ENCODE measurements at regions not wholly inside any gene's neighbourhood (a gene's known extent, or its start where the extent isn't known, plus 50 kb on each side); places are given as distances from the start of the nearest gene placed in this dataset.

DNA sequence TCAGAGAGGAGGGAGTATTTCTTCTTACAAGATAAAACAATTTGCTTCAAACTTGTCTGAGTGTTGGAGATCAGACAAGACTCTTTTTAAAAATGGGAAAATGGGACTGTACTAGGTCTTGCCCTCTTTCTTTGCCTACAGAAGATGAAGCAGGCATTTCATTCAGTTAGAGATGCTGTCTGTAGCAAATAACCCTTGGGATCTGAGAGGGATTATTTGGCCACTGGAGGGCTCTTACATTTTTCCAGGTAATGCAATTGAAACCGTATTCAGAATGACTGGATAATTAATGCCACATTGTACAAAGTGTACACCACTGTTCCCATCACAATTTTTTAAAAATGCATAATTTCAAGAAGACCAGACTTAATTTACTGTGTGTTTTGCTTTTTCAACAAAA is 258.5 kb upstream of the KIRREL3 start:
- TF ChIP-seq, protein P1, sequence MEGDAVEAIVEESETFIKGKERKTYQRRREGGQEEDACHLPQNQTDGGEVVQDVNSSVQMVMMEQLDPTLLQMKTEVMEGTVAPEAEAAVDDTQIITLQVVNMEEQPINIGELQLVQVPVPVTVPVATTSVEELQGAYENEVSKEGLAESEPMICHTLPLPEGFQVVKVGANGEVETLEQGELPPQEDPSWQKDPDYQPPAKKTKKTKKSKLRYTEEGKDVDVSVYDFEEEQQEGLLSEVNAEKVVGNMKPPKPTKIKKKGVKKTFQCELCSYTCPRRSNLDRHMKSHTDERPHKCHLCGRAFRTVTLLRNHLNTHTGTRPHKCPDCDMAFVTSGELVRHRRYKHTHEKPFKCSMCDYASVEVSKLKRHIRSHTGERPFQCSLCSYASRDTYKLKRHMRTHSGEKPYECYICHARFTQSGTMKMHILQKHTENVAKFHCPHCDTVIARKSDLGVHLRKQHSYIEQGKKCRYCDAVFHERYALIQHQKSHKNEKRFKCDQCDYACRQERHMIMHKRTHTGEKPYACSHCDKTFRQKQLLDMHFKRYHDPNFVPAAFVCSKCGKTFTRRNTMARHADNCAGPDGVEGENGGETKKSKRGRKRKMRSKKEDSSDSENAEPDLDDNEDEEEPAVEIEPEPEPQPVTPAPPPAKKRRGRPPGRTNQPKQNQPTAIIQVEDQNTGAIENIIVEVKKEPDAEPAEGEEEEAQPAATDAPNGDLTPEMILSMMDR (IDR thresholded peaks at IDR 0.05): no peak
- H3K36me3 ChIP-seq: no peaks in the 10 kb centered on the region
- H3K4me3 ChIP-seq: no peak overlapping the region

DNA sequence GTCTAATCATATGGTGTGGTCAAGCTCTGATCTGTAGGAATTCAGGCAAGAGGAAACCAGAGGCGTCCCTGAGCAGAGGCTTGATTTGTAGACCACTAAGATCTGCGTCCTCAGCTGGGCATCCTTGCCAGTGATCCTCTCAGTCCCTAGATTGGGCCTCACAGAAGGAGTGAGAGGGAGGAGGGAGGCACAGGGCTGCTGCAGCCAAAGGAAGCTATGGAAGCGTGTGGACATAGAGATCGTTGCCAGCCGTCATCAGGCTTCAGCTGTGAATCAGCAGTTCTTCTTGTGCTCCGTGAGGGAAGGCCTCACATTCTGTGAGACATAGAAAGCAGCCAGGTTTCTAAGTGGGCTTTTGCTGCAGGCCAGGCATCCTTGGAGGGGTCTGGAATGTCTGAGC is 254.6 kb upstream of the KIRREL3 start:
- Histone ChIP-seq H3K27me3 (no peaks in the 10 kb centered on the region), H3K36me3 (no peaks in the 10 kb centered on the region), H3K4me3 (no peak overlapping the region), H3K9me3 (no peaks in the 10 kb centered on the region), H3K4me1 (no peaks in the 10 kb centered on the region), H3K27ac (no peak overlapping the region)
- intact Hi-C loops (cut with DNase I; ENCODE audit: low total_unique reads): no loop called here
- no peak for DNase-seq
- TF ChIP-seq, protein P1 (IDR thresholded peaks at IDR 0.05): no peak

More for the DNA sequence above, 258.5 kb upstream of the KIRREL3 start:
- no peak for DNase-seq
- Histone ChIP-seq H3K27me3 (no peaks in the 10 kb centered on the region), H3K9me3 (no peaks in the 10 kb centered on the region), H3K4me1 (no peaks in the 10 kb centered on the region), H3K27ac (no peak overlapping the region)
- intact Hi-C loops (cut with DNase I; ENCODE audit: low total_unique reads): no loop called here

- intact Hi-C loops (cut with DNase I; ENCODE audit: low total_unique reads): no loop called here
- Histone ChIP-seq H3K36me3 (no peaks in the 10 kb centered on the region), H3K9me3 (no peaks in the 10 kb centered on the region), H3K4me1 (no peaks in the 10 kb centered on the region), H3K27me3 (no peaks in the 10 kb centered on the region), H3K27ac (no peak overlapping the region), H3K4me3 (no peak overlapping the region)
- TF ChIP-seq, protein P1 (IDR thresholded peaks at IDR 0.05): no peak
- DNase-seq: no peak
Measured at GRCh38 chr11:127252321-127252720, 251.8 kb upstream of the KIRREL3 start.

- H3K9me3 ChIP-seq: no peaks in the 10 kb centered on the region
- H3K27ac ChIP-seq: no peak overlapping the region
- H3K4me3 ChIP-seq: no peak overlapping the region
- no peak for DNase-seq
- H3K27me3 ChIP-seq: no peaks in the 10 kb centered on the region
- H3K4me1 ChIP-seq: no peaks in the 10 kb centered on the region
- intact Hi-C loops (cut with DNase I; ENCODE audit: low total_unique reads): no loop called here
- H3K36me3 ChIP-seq: no peaks in the 10 kb centered on the region
- TF ChIP-seq, protein P1 (IDR thresholded peaks at IDR 0.05): no peak
Measured at GRCh38 chr11:127249576-127249975, 249.0 kb upstream of the KIRREL3 start.

DNA sequence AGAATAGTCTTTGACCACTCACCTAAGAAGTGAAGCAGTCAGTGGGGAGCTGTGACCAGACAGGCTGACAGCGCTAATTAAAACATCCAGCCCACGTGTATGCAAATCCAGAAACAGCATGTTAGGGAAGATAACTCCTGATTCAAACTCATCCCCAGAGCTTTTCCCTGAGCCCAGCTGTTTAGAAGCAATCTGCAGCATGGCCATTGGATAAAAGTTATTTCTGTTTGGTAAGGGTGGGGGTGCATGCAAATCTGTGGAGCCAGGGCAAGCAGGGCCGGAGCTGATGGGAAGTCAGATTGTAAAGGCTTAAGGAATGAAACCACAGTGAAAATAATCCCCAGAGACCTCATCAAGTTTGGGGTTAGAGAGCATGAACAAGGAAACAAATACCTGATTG is 247.9 kb upstream of the KIRREL3 start:
- intact Hi-C loops (cut with DNase I; ENCODE audit: low total_unique reads): no loop called here
- no peaks in the 10 kb centered on the region for H3K9me3 ChIP-seq
- TF ChIP-seq, protein P1 (IDR thresholded peaks at IDR 0.05): no peak
- DNase-seq: no peak
- H3K36me3 ChIP-seq: no peaks in the 10 kb centered on the region
- no peaks in the 10 kb centered on the region for H3K4me1 ChIP-seq
- H3K4me3 ChIP-seq: no peak overlapping the region
- no peaks in the 10 kb centered on the region for H3K27me3 ChIP-seq
- no peak overlapping the region for H3K27ac ChIP-seq

DNA sequence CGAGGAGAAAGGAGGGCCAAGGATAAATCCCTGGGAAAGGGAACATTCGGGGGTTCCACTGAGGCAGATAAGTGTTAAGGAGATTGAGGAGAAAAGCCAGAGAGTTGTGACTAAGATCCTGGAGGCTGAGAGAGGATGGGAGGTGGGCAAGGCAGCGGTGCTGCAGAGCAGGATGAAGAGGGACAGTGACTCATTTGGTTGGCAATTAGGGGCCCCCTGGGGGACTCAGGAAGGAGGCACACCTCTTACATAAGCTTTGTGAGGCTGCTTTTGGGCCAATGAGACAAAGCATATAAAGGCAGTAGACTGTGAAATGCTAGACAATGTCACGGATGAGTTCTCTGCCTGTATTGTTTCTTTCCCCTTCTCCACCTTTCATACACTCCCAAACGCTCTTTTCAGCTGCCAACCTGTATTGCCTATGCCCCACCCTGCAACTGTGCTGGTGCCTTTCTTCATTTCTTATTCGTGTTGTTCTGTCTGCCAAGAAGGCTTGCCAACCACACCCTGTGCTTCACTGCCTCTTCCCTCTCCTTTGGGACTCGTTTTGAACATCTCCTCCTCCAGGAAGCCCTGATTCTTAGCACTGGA is 246.8 kb upstream of the KIRREL3 start:
- DNase-seq: no peak
- H3K9me3 ChIP-seq: no peaks in the 10 kb centered on the region
- H3K27ac ChIP-seq: no peak overlapping the region
- no peaks in the 10 kb centered on the region for H3K27me3 ChIP-seq
- intact Hi-C loops (cut with DNase I; ENCODE audit: low total_unique reads): no loop called here
- H3K4me1 ChIP-seq: no peaks in the 10 kb centered on the region
- TF ChIP-seq, protein P1 (IDR thresholded peaks at IDR 0.05): no peak
- H3K4me3 ChIP-seq: no peak overlapping the region
- H3K36me3 ChIP-seq: no peaks in the 10 kb centered on the region

Data from tibial artery (tissue), 4 donors.